ENCODE measurements at regions not wholly inside any gene's neighbourhood (a gene's known extent, or its start where the extent isn't known, plus 50 kb on each side); places are given as distances from the start of the nearest gene placed in this dataset.
"Not testable (repeated sequence)": the region's sequence is repeated elsewhere in the genome, so short reads cannot be mapped to it uniquely, and the experiment has no call there.

- no peak for DNase-seq (ENCODE audit: low spot score)
- in situ Hi-C loops (cut with MboI; ENCODE audit: low pct_unique_long_range_greater_than_20kb, low sequenced_read_pairs, unreplicated experiment): no loop called here
Measured at GRCh38 chr1:244758708-244759107, 76.8 kb upstream of the COX20 start.

GRCh38 chr1:244759158-244759557 lies 76.3 kb upstream of the COX20 start:
- TF ChIP-seq CTCF (IDR thresholded peaks at IDR 0.05; ENCODE audit: extremely low read depth, insufficient read depth, missing control alignments): no peak
- in situ Hi-C loops (cut with MboI; ENCODE audit: low pct_unique_long_range_greater_than_20kb, low sequenced_read_pairs, unreplicated experiment): no loop called here
- no peak for DNase-seq (ENCODE audit: low spot score)

More at GRCh38 chr1:244758708-244759107, 76.8 kb upstream of the COX20 start:
- no peak for TF ChIP-seq CTCF (IDR thresholded peaks at IDR 0.05; ENCODE audit: extremely low read depth, insufficient read depth, missing control alignments)

- in situ Hi-C loops (cut with MboI; ENCODE audit: low pct_unique_long_range_greater_than_20kb, low sequenced_read_pairs, unreplicated experiment): no loop called here
- no peak for DNase-seq (ENCODE audit: low spot score)
- TF ChIP-seq CTCF (IDR thresholded peaks at IDR 0.05; ENCODE audit: extremely low read depth, insufficient read depth, missing control alignments): no peak
Measured at GRCh38 chr1:244760471-244760870, 75.0 kb upstream of the COX20 start.

- in situ Hi-C loops (cut with MboI; ENCODE audit: low pct_unique_long_range_greater_than_20kb, low sequenced_read_pairs, unreplicated experiment): no loop called here
- no peak for TF ChIP-seq CTCF (IDR thresholded peaks at IDR 0.05; ENCODE audit: extremely low read depth, insufficient read depth, missing control alignments)
- no peak for DNase-seq (ENCODE audit: low spot score)
Measured at GRCh38 chr1:244761279-244761678, 74.2 kb upstream of the COX20 start.

- DNase-seq (ENCODE audit: low spot score): no peak
- no peak for TF ChIP-seq CTCF (IDR thresholded peaks at IDR 0.05; ENCODE audit: extremely low read depth, insufficient read depth, missing control alignments)
- in situ Hi-C loops (cut with MboI; ENCODE audit: low pct_unique_long_range_greater_than_20kb, low sequenced_read_pairs, unreplicated experiment): no loop called here
Measured at GRCh38 chr1:244762629-244763028, 72.8 kb upstream of the COX20 start.

GRCh38 chr1:244768186-244768585 lies 67.3 kb upstream of the COX20 start:
- no peak for TF ChIP-seq CTCF (IDR thresholded peaks at IDR 0.05; ENCODE audit: extremely low read depth, insufficient read depth, missing control alignments)
- no peak for DNase-seq (ENCODE audit: low spot score)
- in situ Hi-C loops (cut with MboI; ENCODE audit: low pct_unique_long_range_greater_than_20kb, low sequenced_read_pairs, unreplicated experiment): no loop called here

- in situ Hi-C loops (cut with MboI; ENCODE audit: low pct_unique_long_range_greater_than_20kb, low sequenced_read_pairs, unreplicated experiment): no loop called here
- no peak for TF ChIP-seq CTCF (IDR thresholded peaks at IDR 0.05; ENCODE audit: extremely low read depth, insufficient read depth, missing control alignments)
- no peak for DNase-seq (ENCODE audit: low spot score)
Measured at GRCh38 chr1:244768804-244769203, 66.7 kb upstream of the COX20 start.

GRCh38 chr1:244770556-244770955 lies 64.9 kb upstream of the COX20 start:
- in situ Hi-C loops (cut with MboI; ENCODE audit: low pct_unique_long_range_greater_than_20kb, low sequenced_read_pairs, unreplicated experiment); DNase-seq (ENCODE audit: low spot score): not testable (repeated sequence)
